HK-2 (cell line): ENCODE measurements at regions not wholly inside any gene's neighbourhood (a gene's known extent, or its start where the extent isn't known, plus 50 kb on each side); places are given as distances from the start of the nearest gene placed in this dataset.
"Not testable (repeated sequence)": the region's sequence is repeated elsewhere in the genome, so short reads cannot be mapped to it uniquely, and the experiment has no call there.

Experiments used
- DNase-seq: peaks from one replicate; pipeline ENCODE4 v3.0.0-alpha.2; 2018; ENCODE audit not compliant: unreplicated experiment

DNA sequence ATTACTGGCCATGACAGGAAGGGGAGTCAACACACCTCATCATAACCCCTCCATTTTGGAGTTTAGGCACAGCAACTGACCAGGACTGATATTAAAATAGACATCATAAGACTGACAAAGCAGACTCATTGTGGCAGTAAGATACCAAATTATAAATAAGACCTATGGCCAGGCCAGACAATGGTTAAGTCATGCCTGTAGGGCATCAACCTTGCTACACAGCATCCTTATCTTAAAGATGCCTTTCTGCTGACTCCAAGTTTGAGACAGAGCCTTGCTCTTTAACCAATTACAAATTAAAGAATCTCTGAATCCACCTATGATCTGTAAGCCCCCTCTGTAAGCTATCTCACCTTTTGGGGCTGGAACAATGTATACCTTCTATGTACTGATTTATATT, 65.5 kb downstream of the VCX2 start:
- no peak for DNase-seq

DNA sequence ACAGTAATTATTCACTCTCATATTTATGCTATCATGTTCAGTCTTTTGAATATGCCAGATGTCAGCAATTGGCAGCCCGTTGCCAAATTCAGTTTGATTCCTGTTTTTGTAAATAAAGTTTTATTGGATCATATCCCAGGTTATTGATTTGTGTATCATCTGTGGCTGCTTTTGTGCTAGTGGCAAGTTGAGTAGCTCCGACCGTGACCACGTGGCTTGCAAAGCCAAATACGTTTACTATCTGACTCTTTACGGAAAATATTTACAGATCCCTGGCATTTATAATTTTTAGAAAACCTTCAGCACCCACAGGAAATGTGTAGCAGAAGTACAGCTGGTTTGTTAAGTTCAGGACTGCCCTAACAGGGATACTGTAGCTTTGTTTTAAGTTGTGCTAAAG, 67.4 kb downstream of the VCX2 start:
- no peak for DNase-seq

DNA sequence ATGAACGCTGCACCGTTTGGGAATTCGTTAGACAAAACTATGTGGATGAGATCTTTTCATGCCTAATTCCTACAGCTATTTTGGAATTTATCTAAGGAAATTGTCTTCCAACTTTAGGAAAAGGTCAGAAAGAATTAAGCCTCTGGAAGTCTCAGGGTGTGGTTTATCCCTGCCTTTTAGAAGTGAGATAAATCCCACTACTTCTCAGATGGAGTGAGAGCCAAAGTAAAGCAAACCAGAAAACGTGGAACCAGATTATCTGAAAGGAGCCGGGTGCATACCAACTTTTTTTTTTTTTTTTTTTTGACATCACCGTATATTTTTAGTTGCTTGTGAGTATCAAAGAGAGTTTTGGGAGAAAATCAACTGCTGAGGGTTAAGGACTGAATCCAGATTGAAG, 79.6 kb downstream of the VCX2 start:
- DNase-seq: no peak

DNA sequence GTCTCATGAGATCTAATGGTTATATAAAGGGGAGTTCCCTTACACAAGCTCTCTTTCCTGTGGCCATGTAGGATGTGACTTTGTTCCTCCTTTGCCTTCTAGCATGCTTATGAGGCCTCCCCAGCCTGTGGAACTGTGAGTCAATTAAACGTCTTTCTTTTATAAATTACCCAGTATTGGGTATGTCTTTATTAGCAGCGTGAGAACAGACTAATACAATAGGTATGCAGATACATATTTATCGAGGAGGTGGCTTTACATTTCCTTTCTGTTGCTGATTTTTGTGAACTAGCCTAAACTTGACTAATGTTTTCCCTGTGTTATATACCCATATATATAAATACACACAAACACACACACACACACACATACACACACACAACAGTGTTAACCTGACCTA, 80.2 kb downstream of the VCX2 start:
- DNase-seq: no peak

DNA sequence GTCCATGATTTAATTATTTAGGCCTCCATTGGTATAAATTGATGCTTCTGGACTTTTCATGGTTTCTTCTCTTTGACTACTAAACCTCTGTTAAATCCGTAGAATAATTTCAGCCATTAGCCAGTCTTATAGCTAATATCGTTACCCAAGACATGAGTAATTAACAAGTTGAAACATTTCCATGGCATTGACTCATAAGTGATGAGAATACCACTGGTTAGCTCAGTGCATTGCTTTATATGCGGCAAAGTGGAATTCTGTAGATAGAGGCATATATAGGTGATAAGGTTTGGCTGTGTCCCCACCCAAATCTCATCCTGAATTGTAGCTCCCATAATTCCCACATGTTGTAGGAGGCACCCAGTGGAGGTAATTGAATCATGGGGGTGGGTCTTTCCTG, 80.6 kb downstream of the VCX2 start:
- DNase-seq: no peak

DNA sequence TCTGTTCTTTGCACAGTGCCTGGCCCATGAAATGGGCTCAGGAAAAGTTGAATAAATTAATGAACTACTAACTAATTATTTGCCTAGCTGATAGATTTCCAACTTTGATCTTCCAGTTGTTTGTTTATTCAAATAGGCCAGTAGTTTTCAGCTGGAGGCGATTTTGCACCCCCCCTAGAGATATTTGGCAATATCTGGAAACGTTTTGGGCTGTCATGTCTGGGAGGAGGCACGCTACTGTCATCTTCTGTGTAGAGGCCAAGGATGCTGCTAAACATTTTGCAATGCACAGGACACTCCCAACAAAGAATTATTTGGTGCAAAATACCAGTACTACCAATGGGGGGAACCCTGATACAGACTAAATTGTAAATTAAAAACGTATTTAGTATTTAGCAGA, 81.9 kb downstream of the VCX2 start:
- DNase-seq: no peak

DNA sequence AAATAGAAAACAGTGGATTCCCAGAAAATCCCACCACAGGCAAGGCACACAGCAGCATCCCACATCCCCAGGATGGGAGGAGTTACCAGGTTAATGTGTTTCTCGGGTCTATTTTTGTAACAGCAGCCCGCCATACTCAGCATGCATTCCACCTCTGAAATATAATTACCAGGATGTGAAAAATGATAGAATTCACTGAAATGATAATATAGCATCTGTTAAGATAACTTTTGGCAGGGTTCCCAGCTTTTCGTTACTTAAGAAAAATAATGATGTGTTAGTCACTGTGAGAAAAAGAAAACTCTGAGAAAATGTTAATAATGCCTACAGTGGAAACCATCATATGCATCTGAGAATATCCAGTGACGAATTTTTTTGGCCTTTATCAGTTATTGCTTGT, 87.1 kb downstream of the VCX2 start:
- DNase-seq: no peak

DNA sequence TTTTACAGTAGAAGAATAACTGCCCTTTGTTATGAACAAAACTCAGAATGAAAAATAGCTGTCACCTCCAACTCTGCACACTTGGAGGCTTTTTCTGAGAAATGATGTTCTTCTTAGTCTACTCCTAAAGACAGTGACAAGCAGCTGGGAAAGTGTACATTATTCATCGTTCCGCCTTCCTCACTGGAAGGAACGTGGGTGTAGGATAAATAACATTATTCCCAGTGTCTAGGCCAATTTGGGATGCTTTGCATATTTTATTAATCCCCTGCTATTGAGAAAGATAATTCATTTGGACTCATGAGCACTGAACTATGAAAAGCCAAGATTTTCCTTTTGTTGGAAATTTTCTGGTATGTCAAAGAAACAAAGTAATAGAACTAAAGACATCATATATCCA, 87.8 kb downstream of the VCX2 start:
- DNase-seq: no peak

DNA sequence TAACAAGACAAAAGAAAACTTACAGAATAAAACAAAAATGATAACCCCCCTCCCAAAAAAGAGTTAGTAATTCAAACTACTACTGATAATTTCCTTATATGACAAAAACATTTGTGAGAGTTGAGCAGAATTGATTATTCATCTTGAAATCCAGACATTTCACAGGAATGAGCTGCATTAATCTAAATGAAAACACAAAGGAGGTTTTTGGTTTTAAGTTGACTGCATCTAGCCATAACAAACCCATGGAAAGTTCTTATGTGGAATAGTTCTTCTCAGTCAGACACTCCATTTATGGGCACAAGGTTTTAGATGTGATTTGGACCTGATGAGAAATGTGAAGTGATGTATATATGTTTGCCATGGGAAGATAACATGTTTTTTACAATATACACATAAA, 95.4 kb downstream of the VCX2 start:
- no peak for DNase-seq

DNA sequence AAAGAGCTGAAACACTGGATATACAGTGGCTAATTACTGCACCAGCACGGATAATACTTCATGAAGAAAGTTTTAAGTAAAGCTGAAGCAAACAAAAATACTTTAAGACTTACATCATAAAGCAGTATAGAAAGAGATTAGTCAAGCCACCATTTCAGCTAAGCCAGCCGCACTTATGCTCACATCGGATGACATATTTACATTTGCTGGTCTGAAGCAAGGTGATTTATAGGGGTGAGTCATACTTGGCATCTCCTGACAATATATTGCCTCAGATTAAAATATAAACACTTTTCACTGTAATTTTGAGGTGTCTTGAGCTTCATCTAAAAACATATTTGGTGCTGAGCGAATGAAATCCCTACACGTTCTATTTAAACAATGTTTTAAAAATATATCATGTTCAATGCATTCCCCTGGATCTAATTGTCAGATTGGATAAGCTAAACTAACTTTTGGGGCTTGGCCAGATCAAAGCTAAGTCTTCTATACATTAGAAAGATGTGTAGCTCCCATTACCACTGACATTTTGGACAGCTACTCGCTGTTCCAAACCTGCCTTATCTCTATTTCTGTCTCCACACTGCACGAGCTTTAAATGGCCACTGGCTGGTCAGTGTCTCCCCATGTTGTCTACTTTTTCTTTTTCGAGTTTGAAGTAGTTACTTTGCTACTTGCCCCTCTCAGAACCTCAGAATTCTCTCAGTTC, 103.2 kb downstream of the VCX2 start:
- DNase-seq: no peak

DNA sequence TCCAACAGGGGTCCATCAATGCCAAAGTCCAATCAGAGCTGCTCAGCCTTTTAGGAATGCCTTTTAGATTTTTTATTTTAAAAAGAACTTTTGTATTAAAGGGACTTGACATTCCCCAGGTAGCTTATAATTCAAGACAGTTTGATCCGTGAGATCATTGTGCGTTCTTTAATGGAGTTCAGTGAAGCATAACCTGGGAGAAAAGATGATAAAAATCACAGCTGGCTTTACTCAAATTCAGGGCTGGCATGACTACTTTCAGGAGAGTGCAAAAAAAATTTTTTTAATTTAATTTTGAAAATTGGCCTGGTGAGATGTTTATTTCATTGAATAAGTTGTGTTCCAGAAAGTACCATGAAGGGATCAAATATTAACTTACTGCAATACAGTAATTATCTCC, 118.2 kb downstream of the VCX2 start:
- no peak for DNase-seq

DNA sequence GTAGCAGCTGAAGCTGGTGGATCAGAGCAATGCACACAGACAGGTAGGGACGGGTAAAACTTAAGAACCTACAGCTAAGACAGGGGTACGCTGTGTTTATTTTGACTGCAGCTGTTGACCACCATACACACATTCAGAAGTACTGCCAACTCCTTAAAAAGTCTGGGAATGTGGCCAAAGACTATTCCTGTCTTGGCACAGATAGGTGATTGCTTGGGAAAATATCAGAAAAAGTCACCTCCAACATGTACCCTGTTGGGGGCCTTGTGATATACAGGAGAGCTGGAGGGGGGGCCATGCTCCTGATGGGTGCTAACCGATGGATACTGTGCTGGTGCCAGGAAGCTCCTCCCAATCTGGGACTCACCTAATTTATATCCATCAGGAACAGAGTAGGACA, 121.2 kb downstream of the VCX2 start:
- DNase-seq: no peak

DNA sequence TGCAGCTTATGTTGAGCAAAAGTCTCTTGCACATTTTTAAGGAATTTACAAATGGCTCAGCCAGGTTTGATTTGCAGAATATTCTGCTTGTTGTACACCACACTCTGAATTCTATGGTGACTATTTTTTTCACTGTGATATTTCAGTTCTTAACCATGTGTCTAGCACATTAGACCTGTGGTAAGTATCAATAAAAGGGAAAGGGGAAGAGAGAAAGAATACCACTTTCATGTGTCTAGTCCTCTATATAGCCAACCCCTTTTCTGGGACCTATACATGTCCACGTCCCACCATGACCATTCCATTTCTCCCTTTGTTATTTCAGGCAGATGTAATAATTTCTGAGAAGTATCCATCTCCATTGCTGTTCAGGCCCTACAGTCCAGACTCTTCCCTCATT, 121.3 kb upstream of the PNPLA4 start:
- DNase-seq: no peak

DNA sequence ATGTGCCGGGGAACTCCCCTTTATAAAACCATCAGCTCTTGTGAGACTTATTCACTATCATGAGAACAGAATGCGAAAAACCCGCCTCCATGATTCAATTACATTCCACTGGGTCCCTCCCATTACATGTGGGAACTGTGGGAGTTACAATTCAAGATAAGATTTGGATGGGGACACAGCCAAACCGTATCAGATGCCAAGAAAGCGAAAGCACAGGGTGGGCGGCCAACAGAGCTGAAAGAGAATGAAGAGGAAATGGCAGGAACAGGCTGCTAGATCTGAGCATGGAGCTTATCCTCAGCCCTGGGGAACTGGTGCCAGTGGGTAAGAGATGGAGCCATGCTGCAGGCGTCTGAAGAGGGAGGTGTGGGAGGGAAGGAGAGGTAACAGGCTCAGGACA, 117.7 kb upstream of the PNPLA4 start:
- DNase-seq: no peak

DNA sequence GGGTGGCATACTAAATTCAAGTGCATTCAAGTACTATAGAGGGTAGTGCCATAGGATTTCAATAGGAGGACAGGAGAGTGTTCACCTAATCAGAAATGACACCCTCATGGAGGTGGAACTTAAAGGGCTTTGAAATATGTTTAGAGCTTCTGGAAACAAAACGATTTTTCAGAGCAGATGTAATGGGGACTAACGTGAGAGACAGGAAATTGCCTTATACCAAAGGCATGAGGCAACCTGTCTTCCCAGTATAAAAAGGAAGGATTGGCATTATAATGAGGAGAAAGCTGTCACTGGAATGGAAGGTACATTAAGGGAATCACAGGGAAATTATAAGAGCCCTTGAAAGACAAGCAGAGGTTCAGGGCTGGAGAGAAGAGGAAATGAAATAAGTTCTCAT, 116.3 kb upstream of the PNPLA4 start:
- no peak for DNase-seq

DNA sequence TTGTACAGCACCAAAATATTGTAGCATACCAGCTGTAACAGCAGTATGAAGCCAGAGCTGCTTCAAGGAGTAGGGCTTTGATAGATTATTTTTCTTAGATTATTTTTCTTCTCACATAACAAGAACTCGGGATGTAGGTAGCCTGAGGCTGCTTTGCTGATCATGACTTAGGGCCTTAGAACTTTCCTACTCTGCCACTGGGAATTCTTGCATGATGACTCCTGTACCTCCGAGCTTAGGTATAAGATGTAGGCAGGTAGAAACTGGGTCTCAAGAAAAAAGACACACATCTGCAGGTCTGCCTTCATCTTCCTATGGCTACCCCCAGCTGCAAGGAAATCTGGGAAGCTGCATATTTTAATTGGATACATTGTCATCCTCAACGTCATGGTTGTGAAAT, 115.9 kb upstream of the PNPLA4 start:
- DNase-seq: no peak

DNA sequence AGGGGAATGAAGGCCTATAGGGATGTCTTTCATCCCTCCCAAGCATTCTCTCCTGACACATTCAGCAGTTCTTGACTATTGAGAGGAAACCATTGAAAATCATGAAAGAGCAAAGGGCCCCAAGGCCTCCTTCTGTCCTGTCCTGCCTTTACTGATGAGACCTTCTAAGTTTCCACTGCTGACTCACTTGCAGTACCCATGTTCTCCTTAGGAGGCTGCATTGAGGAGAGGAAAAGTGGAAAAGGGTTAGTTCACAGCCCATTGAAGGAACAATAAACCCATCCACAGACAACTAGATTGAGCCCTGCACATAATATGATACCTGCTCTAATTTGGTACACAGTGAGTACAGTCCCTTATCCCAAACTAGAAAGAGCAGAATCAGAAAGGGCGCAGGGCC, 115.1 kb upstream of the PNPLA4 start:
- no peak for DNase-seq

DNA sequence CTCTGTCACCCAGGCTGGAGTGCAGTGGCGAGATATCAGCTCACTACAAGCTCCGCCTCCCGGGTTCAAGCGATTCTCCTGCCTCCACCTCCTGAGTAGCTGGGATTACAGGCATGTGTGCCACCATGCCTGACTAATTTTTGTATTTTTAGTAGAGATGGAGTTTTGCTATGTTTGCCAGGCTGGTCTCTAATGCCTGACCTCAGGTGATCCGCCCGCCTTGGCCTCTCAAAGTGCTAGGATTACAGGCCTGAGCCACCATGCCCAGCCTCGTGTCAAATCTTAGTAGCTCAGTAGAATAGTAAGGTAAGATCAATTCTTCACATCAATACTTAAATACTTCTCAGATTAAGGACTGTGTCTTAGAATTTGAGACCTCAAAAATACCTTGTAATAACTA, 112.5 kb upstream of the PNPLA4 start:
- DNase-seq: not testable (repeated sequence)

DNA sequence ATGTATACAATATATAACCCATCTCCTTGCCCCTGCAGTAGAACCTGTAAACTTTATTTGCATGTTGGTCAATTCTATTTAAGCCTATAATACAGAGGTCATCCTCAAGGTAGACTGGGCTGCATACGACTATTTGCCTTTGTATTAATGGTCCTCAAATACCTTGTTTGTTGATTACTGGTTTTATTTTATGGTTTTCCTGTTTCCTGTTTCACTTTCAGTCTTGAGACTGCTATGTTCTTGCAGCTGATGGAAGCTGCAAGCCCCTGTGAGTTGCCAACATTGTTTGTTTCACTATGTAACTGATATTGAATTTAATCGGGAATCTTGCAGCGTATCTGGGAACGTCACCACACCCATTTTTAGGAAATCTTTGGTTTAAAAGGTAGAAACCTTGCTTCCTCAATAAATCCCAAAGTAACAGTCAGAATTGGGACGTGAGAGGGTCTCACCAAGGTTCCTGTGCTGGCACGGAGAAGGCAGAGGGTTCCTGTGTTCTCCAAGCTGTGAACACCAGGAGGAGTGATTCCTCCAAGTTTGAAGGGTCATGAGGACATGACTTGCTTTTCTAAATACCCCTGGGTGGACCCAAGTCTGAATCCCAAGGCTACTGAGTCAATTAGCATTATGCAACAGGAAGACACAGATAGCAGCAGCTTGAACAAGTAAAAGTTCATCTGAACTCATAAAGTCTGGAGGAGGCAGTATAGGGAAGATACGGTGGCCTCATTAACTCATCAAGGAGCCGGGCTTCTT, 110.6 kb upstream of the PNPLA4 start:
- no peak for DNase-seq

DNA sequence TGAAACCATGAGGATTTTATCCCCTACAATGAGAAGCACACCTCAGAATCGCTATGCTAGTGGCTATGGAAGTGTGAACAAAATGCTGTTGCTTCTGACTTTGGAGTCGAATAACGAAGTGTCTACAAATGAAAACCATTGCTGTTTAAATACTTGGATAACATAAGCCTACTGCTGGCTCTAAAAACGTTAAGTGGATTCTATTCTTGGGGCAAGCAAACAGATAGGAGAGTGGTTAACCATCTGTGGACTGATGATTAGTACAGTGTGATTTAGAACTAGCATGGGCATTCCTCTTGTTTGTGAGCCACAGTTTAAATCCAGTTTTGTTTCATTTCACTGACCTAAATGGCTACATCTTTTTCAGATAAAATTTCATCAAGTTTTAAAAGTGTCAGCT, 109.7 kb upstream of the PNPLA4 start:
- DNase-seq: no peak

DNA sequence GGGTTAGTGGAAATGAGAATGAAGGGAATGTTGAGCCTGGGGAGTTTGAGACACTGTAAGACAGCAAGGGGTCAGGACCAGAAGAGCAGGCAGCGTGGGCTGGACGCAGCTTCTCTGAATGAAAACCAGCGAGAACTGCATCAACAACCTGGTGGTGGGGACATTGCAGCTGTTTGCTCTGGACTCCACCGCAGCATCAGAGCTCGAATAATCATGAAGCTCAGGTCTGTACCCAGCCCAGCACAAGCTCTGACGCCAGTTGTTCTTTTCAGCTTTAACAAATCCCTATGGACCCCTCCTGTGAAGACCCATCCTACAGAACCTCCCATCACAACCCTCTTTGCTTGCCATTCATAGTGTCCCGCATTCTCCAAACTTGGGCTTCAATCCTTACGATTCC, 106.8 kb upstream of the PNPLA4 start:
- no peak for DNase-seq

DNA sequence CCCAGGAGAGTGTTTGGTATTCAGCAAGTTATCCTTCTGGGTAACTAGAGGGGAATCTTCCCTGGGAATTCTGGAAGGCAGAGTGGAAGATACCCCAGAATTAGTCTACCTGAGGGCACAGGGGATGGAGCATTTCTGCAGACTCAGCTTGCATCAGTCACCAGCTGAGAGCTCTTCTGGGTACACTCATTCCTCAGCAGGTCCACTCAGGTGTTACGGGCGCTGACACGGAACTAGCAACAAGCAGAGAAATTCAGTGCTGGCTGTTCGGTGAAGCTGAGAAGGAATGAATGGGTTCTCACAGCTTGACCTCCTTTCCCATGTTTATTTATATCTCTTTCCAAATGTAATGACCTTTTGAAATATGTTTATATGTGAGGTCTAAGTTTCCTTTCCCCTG, 106.0 kb upstream of the PNPLA4 start:
- DNase-seq: peak; percentile 10

DNA sequence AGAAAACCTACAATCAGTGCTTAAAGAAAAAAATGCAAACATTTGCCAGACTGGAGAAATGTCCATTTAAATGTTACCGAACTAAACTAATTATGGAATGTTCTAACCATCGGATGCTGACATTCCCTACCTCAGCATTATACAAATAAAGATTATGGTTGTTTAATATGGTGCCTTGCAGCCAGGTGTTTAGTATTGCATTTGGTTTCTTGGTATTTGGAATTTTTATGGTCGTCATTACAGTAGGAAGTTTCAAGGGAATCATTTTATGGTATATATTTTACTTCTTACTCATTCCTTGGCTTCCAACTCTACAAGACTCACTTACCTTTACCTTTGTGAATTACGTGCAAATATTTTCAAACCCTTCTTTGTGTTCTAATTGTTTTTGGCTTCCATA, 103.1 kb upstream of the PNPLA4 start:
- DNase-seq: no peak

DNA sequence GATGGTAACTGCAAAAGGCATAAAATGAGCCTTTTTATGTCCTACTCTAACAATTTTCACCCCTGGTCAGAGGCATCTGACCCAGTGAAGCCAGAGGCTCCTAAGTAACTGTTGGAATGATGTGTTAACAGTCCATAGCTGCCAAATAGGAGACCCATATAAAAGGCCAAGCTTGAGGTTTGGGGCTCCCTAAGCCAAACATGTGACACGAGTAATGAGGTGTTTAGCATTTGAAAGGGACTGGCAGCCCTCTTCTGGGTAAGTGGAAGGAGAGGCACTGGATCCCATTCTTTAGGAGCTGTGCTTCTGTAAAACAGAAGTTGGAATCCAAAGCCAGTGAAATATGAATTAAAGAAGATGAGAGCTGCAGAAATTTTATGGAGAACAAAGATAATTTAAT, 100.6 kb upstream of the PNPLA4 start:
- no peak for DNase-seq
